T-helper 1 cell (primary cell): ENCODE measurements at regions not wholly inside any gene's neighbourhood (a gene's known extent, or its start where the extent isn't known, plus 50 kb on each side); places are given as distances from the start of the nearest gene placed in this dataset.

ENCODE experiments used
- DNase-seq, 5 donors: peaks; one replicate each; pipeline ENCODE4 v3.0.0-alpha.2; 2012 to 2020

- no peak for DNase-seq
These were observed 51.0 kb upstream of the INPP5A start for GRCh38 chr10:132486539-132487121.

DNA sequence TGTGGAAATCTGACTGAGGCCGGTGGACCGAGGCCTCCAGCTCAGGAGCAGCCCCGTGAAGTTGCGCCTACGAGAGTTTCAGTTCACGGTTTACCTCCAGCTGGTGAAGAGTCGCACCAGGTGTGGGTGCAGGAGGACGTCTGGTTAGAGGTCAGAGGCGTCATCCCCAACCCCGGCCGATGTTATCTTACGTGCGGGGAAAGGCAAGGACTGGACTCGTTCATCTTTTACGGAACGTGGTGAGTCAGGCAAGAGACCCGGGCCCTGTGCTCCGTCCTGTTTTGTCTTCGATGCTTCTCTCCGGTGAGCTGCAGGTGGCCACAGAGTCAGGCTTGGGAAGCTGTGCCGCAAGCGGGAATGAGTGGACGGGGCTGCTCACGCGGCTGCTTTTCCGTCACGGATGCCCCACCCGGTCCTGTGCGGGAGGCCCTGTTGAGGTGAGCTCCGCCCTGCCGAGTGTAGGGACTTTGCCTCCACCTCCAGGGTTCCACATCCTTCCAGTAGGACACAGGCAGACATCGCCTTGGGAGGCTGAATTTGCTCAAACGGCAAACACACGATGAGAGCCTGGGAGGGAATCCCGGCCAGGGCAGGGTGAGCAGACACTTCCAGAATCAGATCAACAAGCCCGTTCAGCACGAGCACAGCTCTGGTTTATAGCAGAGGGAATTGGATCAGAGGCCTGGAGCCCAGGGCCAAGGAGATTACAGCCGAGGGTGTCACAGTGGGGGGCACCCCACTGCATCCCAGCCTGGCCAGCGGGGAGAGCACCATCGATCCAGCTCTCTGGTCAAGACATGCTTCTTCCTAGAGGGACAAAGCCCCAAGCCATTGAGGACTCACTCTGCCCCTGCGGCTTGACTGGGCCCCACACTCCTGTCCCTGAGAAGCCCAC lies 50.1 kb upstream of the INPP5A start:
- DNase-seq, result no peak
